ENCODE measurements at regions not wholly inside any gene's neighbourhood (a gene's known extent, or its start where the extent isn't known, plus 50 kb on each side); places are given as distances from the start of the nearest gene placed in this dataset.
"Not testable (repeated sequence)": the region's sequence is repeated elsewhere in the genome, so short reads cannot be mapped to it uniquely, and the experiment has no call there.

DNA sequence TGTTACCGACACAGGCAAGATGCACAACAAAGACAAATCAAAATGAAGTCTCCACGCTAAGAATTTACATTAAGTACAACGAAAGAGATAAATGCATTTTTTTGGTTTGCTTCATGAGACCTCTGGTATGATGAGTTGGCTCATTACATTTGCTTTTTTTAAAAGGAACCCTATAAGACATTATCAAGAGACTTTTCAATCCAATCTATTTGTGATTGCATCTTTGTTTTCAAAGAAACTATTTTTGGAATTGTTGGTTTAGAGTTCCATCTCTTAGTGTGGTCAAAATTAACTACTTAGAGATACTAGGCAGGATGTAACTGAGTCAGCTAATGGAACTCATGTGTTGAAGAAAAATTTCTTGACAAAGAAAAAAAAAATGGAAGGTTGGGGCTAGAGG, 200.1 kb downstream of the ZC3H11B start:
- H3K4me3 ChIP-seq (ENCODE audit: low read depth, low read length), result no peak overlapping the region
- TF ChIP-seq, protein P1, sequence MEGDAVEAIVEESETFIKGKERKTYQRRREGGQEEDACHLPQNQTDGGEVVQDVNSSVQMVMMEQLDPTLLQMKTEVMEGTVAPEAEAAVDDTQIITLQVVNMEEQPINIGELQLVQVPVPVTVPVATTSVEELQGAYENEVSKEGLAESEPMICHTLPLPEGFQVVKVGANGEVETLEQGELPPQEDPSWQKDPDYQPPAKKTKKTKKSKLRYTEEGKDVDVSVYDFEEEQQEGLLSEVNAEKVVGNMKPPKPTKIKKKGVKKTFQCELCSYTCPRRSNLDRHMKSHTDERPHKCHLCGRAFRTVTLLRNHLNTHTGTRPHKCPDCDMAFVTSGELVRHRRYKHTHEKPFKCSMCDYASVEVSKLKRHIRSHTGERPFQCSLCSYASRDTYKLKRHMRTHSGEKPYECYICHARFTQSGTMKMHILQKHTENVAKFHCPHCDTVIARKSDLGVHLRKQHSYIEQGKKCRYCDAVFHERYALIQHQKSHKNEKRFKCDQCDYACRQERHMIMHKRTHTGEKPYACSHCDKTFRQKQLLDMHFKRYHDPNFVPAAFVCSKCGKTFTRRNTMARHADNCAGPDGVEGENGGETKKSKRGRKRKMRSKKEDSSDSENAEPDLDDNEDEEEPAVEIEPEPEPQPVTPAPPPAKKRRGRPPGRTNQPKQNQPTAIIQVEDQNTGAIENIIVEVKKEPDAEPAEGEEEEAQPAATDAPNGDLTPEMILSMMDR (IDR thresholded peaks at IDR 0.05; ENCODE audit: low read depth, low read length), result no peak

DNA sequence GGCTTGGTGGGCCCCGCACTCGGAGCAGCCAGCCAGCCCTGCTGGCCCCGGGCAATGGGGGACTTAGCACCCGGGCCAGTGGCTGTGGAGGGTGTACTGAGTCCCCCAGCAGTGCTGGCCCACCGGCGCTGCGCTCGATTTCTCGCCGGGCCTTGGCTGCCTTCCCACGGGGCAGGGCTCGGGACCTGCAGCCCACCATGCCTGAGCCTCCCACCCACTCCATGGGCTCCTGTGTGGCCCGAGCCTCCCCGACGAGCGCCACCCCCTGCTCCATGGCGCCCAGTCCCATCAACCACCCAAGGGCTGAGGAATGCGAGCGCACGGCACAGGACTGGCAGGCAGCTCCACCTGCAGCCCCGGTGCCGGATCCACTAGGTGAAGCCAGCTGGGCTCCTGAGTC, 202.2 kb downstream of the ZC3H11B start:
- H3K4me3 ChIP-seq (ENCODE audit: low read depth, low read length), result not testable (repeated sequence)

DNA sequence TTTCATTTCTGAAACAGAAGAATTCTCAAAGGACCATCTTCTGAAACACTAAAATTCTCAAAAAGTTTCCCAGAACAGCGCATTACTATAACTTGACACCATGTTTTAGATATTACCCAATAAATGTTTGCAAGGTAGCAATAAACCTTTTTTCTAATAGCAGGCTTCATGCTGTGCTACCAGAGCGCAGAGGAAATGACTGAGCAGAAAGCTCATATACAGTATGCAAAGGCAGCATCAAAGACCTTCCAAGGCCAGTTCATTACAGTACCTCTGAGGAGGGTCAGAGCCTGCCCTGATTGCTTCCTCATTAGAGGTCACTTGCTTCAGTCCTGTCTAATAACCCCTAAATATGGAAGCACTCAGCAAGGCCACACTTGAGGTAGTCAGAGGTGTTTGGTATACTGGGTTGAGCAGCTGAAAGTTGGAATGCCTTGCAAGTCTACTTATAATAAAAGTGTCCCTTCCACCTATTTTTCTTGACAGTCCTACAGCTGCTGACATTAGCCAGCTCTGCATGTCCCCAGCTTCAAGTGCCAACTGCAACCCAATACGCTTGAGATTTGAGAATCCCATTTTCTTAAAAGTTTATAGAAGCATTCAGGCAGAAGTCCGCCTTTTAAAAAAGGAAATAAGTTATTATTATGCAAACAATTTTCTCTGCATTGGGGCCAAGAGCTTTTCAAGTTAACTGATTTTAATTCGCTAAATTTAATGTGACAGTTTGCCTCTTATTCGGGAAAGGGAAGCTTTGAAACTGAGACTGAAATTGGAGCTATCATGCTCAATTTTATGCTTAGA, 207.2 kb downstream of the ZC3H11B start:
- TF ChIP-seq, protein P1 (IDR thresholded peaks at IDR 0.05; ENCODE audit: low read depth, low read length), result no peak

DNA sequence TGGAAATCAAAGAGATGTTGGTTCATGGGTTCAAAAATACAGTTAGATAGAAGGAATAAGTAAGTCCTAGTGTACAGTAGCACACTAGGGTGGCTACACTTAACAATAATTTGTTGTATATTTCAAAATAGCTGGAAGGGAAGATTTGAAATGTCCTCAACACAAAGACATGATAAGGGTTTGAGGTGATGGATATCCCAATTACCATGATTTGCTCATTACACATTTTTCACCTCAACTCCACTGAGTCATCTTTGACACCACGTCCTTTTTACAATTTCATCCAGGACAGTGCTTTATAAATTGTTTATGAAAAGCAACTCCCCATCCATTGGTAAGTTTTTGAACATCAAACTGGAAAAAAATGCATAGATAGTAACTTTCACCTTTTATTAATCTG, 208.3 kb downstream of the ZC3H11B start:
- TF ChIP-seq, protein P1 (IDR thresholded peaks at IDR 0.05; ENCODE audit: low read depth, low read length), result no peak
- H3K4me3 ChIP-seq (ENCODE audit: low read depth, low read length), result no peak overlapping the region

More for the DNA sequence above, 207.2 kb downstream of the ZC3H11B start:
- no peak overlapping the region for H3K4me3 ChIP-seq (ENCODE audit: low read depth, low read length)

DNA sequence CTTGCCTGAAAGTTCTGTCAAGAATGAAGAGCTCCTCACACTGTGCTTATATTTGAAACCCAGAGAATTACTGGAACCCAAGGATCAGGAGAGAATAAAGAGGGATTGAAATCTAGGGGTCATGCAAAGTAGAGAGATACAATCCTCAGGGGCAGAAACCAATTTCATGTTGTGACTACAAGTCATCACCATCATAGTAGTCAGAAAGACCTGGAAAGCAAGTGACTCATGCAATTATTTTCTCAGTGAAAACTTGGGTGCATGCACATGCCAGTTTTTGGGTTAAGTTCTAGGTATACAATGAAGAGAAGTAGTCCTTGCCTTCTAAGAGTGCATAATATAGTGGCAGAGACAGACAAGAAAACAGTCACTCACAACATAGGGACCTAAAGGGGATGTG, 210.0 kb downstream of the ZC3H11B start:
- TF ChIP-seq, protein P1 (IDR thresholded peaks at IDR 0.05; ENCODE audit: low read depth, low read length), result no peak
- no peak overlapping the region for H3K4me3 ChIP-seq (ENCODE audit: low read depth, low read length)

DNA sequence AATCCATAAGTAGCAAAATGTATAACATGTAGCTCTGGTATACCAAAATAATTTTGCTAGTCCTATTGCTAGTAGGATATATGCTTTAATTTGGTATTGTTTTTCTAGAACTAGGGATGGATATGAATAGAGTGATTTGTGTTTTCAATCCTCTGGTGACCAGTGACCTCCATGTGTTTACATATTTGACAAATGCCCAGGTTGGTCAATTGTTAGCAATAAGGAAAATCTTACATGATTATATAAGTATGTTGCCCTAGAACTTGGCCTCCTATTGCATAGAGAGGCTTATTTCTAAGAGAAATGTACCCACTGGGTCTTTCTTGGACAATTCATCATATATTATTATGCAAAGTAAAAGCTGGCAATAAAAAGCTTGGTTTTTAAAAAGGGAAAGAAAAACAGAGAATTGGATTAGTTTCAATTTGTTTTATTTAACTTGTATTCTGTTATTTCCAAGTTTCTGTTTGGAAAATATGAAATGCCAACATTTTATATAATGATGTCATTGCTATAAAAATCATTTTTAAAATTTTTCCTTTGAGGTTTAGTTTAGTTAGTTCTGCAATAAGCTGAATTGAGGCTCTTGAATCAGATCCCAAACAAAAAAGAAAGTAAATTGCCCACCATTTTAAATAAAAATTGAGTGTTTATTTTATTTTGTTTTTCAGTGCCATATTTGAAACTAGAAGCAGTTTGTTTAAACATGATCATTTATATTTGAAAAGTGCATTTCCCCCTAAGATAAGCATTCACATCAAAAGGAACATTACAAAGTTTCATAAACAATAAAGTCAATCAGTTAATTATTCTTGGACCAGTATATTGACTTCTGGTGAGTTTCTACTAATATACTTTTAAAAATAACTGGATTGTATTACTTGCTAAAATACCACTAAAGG, 210.9 kb downstream of the ZC3H11B start:
- no peak overlapping the region for H3K4me3 ChIP-seq (ENCODE audit: low read depth, low read length)
- TF ChIP-seq, protein P1 (IDR thresholded peaks at IDR 0.05; ENCODE audit: low read depth, low read length), result no peak

DNA sequence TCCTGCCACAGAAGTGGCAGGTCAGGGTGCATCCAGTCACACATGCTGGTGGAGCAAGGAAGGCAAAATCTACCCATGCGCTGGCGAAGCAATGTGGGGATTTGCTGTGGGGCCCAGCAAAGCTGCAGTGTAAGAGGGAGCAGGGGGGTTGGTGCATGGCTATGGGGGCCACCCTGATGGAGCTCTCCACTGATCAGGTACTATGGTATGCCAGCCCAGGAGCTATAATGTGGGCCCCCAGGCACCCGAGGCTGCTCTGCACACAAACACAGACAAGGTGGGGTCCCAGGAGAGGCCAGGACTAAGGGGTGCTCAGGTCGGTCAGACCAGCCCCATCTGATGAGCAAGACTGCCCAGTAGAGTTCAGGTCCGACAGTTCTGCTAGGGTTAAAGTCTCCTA, 213.5 kb downstream of the ZC3H11B start:
- H3K4me3 ChIP-seq (ENCODE audit: low read depth, low read length), result no peak overlapping the region
- TF ChIP-seq, protein P1 (IDR thresholded peaks at IDR 0.05; ENCODE audit: low read depth, low read length), result no peak

Data from WI38 (cell line).